ENCODE measurements at regions not wholly inside any gene's neighbourhood (a gene's known extent, or its start where the extent isn't known, plus 50 kb on each side); places are given as distances from the start of the nearest gene placed in this dataset.

- DNase-seq (no peak), ATAC-seq (no peak)
- Histone ChIP-seq H3K36me3 (no peaks in the 10 kb centered on the region), H3K27ac (no peak overlapping the region), H3K9me3 (no peaks in the 10 kb centered on the region), H3K4me1 (peaks cover 0 to 23% (median 0%) of the 10 kb centered on the region in 12 donors), H3K27me3 (no peaks in the 10 kb centered on the region), H3K4me3 (no peak overlapping the region)
- WGBS, 4 donors: 84 to 94% (median 88%) methylated on average over 5 of the region's 5 CpGs
- intact Hi-C loops (cut with DNase I): no loop called here
- no peak for TF ChIP-seq POLR2A (IDR thresholded peaks at IDR 0.05)
- no peak for TF ChIP-seq CTCF (IDR thresholded peaks at IDR 0.05)
These were observed 240.2 kb downstream of the UACA start for GRCh38 chr15:70523192-70523591.

- Histone ChIP-seq H3K36me3 (no peaks in the 10 kb centered on the region), H3K9me3 (no peaks in the 10 kb centered on the region), H3K27me3 (no peaks in the 10 kb centered on the region), H3K4me1 (peaks cover 0 to 15% (median 0%) of the 10 kb centered on the region in 12 donors), H3K27ac (no peak overlapping the region), H3K4me3 (no peak overlapping the region)
- 86 to 93% (median 88%) methylated on average over 5 of the region's 5 CpGs for WGBS, 4 donors
- no peak for DNase-seq
- intact Hi-C loops (cut with DNase I): no loop called here
- ATAC-seq: no peak
- TF ChIP-seq CTCF (IDR thresholded peaks at IDR 0.05) (no peak), POLR2A (IDR thresholded peaks at IDR 0.05) (no peak)
These were observed 240.9 kb downstream of the UACA start for GRCh38 chr15:70522323-70522966.

GRCh38 chr15:70521576-70522322 lies 241.6 kb downstream of the UACA start:
- DNase-seq (no peak), ATAC-seq (no peak)
- Histone ChIP-seq H3K4me1 (peaks cover 0 to 8% (median 0%) of the 10 kb centered on the region in 12 donors), H3K4me3 (no peak overlapping the region), H3K9me3 (no peaks in the 10 kb centered on the region), H3K36me3 (no peaks in the 10 kb centered on the region), H3K27me3 (peaks cover 0 to 1% (median 0%) of the 10 kb centered on the region in 9 donors), H3K27ac (no peak overlapping the region)
- intact Hi-C loops (cut with DNase I): no loop called here
- TF ChIP-seq POLR2A (IDR thresholded peaks at IDR 0.05) (no peak), CTCF (IDR thresholded peaks at IDR 0.05) (no peak)
- 85 to 90% (median 87%) methylated on average over 11 of the region's 11 CpGs for WGBS, 4 donors

GRCh38 chr15:70519616-70520015 lies 243.7 kb downstream of the UACA start:
- Histone ChIP-seq H3K4me3 (no peak overlapping the region), H3K9me3 (no peaks in the 10 kb centered on the region), H3K27ac (no peak overlapping the region), H3K36me3 (no peaks in the 10 kb centered on the region), H3K27me3 (peaks cover 0 to 6% (median 0%) of the 10 kb centered on the region in 9 donors), H3K4me1 (no peaks in the 10 kb centered on the region)
- DNase-seq (no peak), ATAC-seq (no peak)
- intact Hi-C loops (cut with DNase I): no loop called here
- WGBS, 4 donors: 57 to 84% (median 76%) methylated on average over 3 of the region's 3 CpGs
- TF ChIP-seq POLR2A (IDR thresholded peaks at IDR 0.05) (no peak), CTCF (IDR thresholded peaks at IDR 0.05) (no peak)

All from heart left ventricle (tissue), 16 donors.